ENCODE measurements at regions not wholly inside any gene's neighbourhood (a gene's known extent, or its start where the extent isn't known, plus 50 kb on each side); places are given as distances from the start of the nearest gene placed in this dataset.

- TF ChIP-seq RUNX3 (IDR thresholded peaks at IDR 0.05; ENCODE audit: low read length) (no peak), REST (IDR thresholded peaks at IDR 0.05; ENCODE audit: low read depth, low read length) (no peak)
- TF ChIP-seq, protein P1, sequence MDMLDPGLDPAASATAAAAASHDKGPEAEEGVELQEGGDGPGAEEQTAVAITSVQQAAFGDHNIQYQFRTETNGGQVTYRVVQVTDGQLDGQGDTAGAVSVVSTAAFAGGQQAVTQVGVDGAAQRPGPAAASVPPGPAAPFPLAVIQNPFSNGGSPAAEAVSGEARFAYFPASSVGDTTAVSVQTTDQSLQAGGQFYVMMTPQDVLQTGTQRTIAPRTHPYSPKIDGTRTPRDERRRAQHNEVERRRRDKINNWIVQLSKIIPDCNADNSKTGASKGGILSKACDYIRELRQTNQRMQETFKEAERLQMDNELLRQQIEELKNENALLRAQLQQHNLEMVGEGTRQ (IDR thresholded peaks at IDR 0.05; ENCODE audit: borderline replicate concordance, low read depth, low read length), result no peak
These were observed 1095.1 kb upstream of the GYPC start (continued) for GRCh38 chr2:125560855-125561254.

- ChIA-PET RAD21 (ENCODE audit: unreplicated experiment) (no interaction called here), CTCF (interaction anchor here (1.4 kb wide), 1 partner anchor 1534 kb away, joined by 3 read pairs; no protein-coding TSS in a partner anchor), SMC1A (ENCODE audit: uncharacterized antibody, unreplicated experiment) (interaction anchor here (1.0 to 1.7 kb wide), 2 partner anchors 10 to 15 kb away, joined by 3 to 4 read pairs; no protein-coding TSS in a partner anchor), POLR2A (no interaction called here)
- FAIRE-seq (no peak), DNase-seq (ENCODE audit: low read depth, low spot score) (no peak), ATAC-seq (no peak; the same call in 2 of the 3 replicates)
- Histone ChIP-seq H3K79me2 (ENCODE audit: control insufficient read depth, insufficient read depth, low read length) (no peaks in the 10 kb centered on the region), H3K9me3 (replicated peaks; ENCODE audit: control insufficient read depth, insufficient read depth, low read length) (no peaks in the 10 kb centered on the region), H3K36me3 (ENCODE audit: control insufficient read depth in 2 of 2, insufficient read depth in 2 of 2, low read length in 1 of 2) (no peaks in the 10 kb centered on the region), H3K4me2 (ENCODE audit: control insufficient read depth, insufficient read depth) (no peak overlapping the region), H3K4me3 (no peak overlapping the region), H2AFZ (ENCODE audit: control insufficient read depth, low read depth, low read length) (no peak overlapping the region), H3K27me3 (replicated peaks in 1 of 2; ENCODE audit: control insufficient read depth in 2 of 2, insufficient read depth in 2 of 2, low read length in 1 of 2) (no peaks in the 10 kb centered on the region), H3K9ac (ENCODE audit: control insufficient read depth, insufficient read depth, low read length) (no peak overlapping the region), H3K4me1 (ENCODE audit: control insufficient read depth, insufficient read depth, low read length) (no peaks in the 10 kb centered on the region), H3K27ac (ENCODE audit: control insufficient read depth, insufficient read depth) (no peak overlapping the region), H4K20me1 (ENCODE audit: control insufficient read depth, insufficient read depth) (no peaks in the 10 kb centered on the region)
- TF ChIP-seq MEF2B (IDR thresholded peaks at IDR 0.05; ENCODE audit: partially characterized antibody, poor library complexity, severe bottlenecking) (no peak), ZNF622 (IDR thresholded peaks at IDR 0.05) (no peak)
- no TSS peak for BruUV-seq (replicated peaks)
- intact Hi-C loops (cut with micrococcal nuclease; ENCODE audit: unreplicated experiment), result no loop called here
- WGBS (ENCODE audit: insufficient coverage, insufficient replicate concordance, low lambda C conversion rate, missing lambda C conversion rate), result 3% methylated on average over 3 of the region's 3 CpGs
- in situ Hi-C loops (cut with MboI), result no loop called here
These were observed 1094.7 kb upstream of the GYPC start for GRCh38 chr2:125561302-125561701.

All from GM12878 (cell line).